AG04449 (cell line): ENCODE measurements at regions not wholly inside any gene's neighbourhood (a gene's known extent, or its start where the extent isn't known, plus 50 kb on each side); places are given as distances from the start of the nearest gene placed in this dataset.

Experiments
- CTCF ChIA-PET: fragments of 350-600 bp; formaldehyde crosslinking; extraction: SDS; loops from one replicate; lab custom pipeline; 2021; ENCODE audit warnings: antibody characterized with exemption; lab: Yijun Ruan, JAX
- POLR2A ChIA-PET: fragments of 400-600, 350-600 bp; formaldehyde crosslinking; extraction: SDS; loops from one replicate; lab custom pipeline; 2020; ENCODE audit warnings: antibody characterized with exemption, inconsistent platforms; lab: Yijun Ruan, JAX
- DNase-seq: peaks from one replicate; pipeline ENCODE4 v3.0.0-alpha.2; 2010; ENCODE audit warnings: low read depth, low spot score
- H3K4me3 ChIP-seq: 2 replicates; pipeline ENCODE4 v1.5.1; 2011; ENCODE audit warnings: low read depth, mild to moderate bottlenecking, control low read depth, low read length
- CTCF ChIP-seq: IDR thresholded peaks from one replicate; pipeline ENCODE4 v1.5.1; 2011; ENCODE audit warnings: mild to moderate bottlenecking, moderate library complexity, low read length, control low read depth, inconsistent platforms; ENCODE audit not compliant: insufficient read depth; ENCODE audit errors: missing control alignments

GRCh38 chr21:14694817-14695216 is 148.7 kb upstream of the SAMSN1 start:
- POLR2A ChIA-PET = no interaction called here
- no peak for TF ChIP-seq CTCF
- H3K4me3 ChIP-seq = no peak overlapping the region
- DNase-seq = no peak
- CTCF ChIA-PET = no interaction called here

GRCh38 chr21:14693997-14694396 is 147.9 kb upstream of the SAMSN1 start:
- no peak for TF ChIP-seq CTCF
- H3K4me3 ChIP-seq = no peak overlapping the region
- ChIA-PET CTCF (no interaction called here), POLR2A (no interaction called here)
- no peak for DNase-seq

GRCh38 chr21:14691914-14692313 is 145.8 kb upstream of the SAMSN1 start:
- no peak for DNase-seq
- ChIA-PET CTCF (no interaction called here), POLR2A (no interaction called here)
- TF ChIP-seq CTCF = no peak
- no peak overlapping the region for H3K4me3 ChIP-seq

- no peak for TF ChIP-seq CTCF
- no peak for DNase-seq
- CTCF ChIA-PET = no interaction called here
- no peak overlapping the region for H3K4me3 ChIP-seq
- POLR2A ChIA-PET = no interaction called here
These were observed 144.8 kb upstream of the SAMSN1 start for GRCh38 chr21:14690886-14691285.

- CTCF ChIA-PET = no interaction called here
- no peak for DNase-seq
- no peak overlapping the region for H3K4me3 ChIP-seq
- TF ChIP-seq CTCF = no peak
- POLR2A ChIA-PET = no interaction called here
These were observed 142.8 kb upstream of the SAMSN1 start for GRCh38 chr21:14688936-14689335.

- H3K4me3 ChIP-seq = no peak overlapping the region
- DNase-seq = no peak
- no peak for TF ChIP-seq CTCF
- ChIA-PET CTCF (no interaction called here), POLR2A (no interaction called here)
These were observed 142.3 kb upstream of the SAMSN1 start for GRCh38 chr21:14688412-14688811.
